Panc1 (cell line): ENCODE measurements at regions not wholly inside any gene's neighbourhood (a gene's known extent, or its start where the extent isn't known, plus 50 kb on each side); places are given as distances from the start of the nearest gene placed in this dataset.

ENCODE experiments used
- ATAC-seq: fragments of 200-7000 bp; cut with Tn5 transposase; 2 replicates; pipeline ENCODE4 v1.9.1; 2020; ENCODE audit warnings: mild to moderate bottlenecking, moderate library complexity
- BruUV-seq: library from RNA; stranded (reverse); fragments of 400-500 nt; replicated peaks from 2 replicates; lab custom pipeline; 2021; lab: Mats Ljungman, UMichigan
- CTCF ChIA-PET: fragments of 300-600 bp; sonication (Branson Sonifier 250); formaldehyde crosslinking; loops from one replicate; lab custom pipeline; 2022; ENCODE audit warnings: antibody characterized with exemption; lab: Charles Lee
- POLR2A ChIA-PET: fragments of 300-600 bp; sonication (Branson Sonifier 250); formaldehyde crosslinking; loops from one replicate; lab custom pipeline; 2022; ENCODE audit warnings: antibody characterized with exemption; lab: Charles Lee
- DNase-seq: peaks from one replicate; pipeline ENCODE4 v3.0.0-alpha.2; 2010; ENCODE audit warnings: low read depth, low spot score
- H3K27ac ChIP-seq: 2 replicates; pipeline ENCODE4 v1.5.1; 2011; ENCODE audit warnings: mild to moderate bottlenecking, low read length, inconsistent platforms
- H3K27me3 ChIP-seq: fragments of 200-500 bp; sonication (Bioruptor generic); 2 replicates; pipeline ENCODE4 v1.6.0; 2014; ENCODE audit warnings: low read length, inconsistent platforms; ENCODE audit not compliant: control insufficient read depth, insufficient read depth
- H3K36me3 ChIP-seq: fragments of 200-500 bp; sonication (Bioruptor generic); 2 replicates; pipeline ENCODE4 v1.5.1; 2014; ENCODE audit warnings: inconsistent platforms, mild to moderate bottlenecking, low read length, moderate library complexity; ENCODE audit not compliant: control insufficient read depth, insufficient read depth
- H3K4me1 ChIP-seq: 2 replicates; pipeline ENCODE4 v1.5.1; 2011; ENCODE audit warnings: inconsistent platforms, mild to moderate bottlenecking, low read length, moderate library complexity; ENCODE audit not compliant: control insufficient read depth, insufficient read depth
- H3K4me3 ChIP-seq, 2 experiments: 2 replicates each; pipeline ENCODE4 v1.5.1; 2011 to 2012; ENCODE audit warnings: low read depth in 2 of 2, low read length in 2 of 2, mild to moderate bottlenecking in 2 of 2, inconsistent platforms in 1 of 2, moderate library complexity in 1 of 2
- H3K9me3 ChIP-seq: fragments of 200-500 bp; sonication (Bioruptor generic); 2 replicates; pipeline ENCODE4 v1.5.1; 2014; ENCODE audit warnings: low read depth, mild to moderate bottlenecking, inconsistent platforms, low read length, moderate library complexity; ENCODE audit not compliant: control insufficient read depth, insufficient read depth
- POLR2AphosphoS5 ChIP-seq: IDR thresholded peaks from 2 replicates; pipeline ENCODE4 v1.6.1; 2012; ENCODE audit warnings: mild to moderate bottlenecking, low read depth, low read length, moderate library complexity
- REST ChIP-seq, 2 experiments: IDR thresholded peaks; 2 replicates each; pipeline ENCODE4 v1.6.1; 2011 to 2012; ENCODE audit warnings: low read depth in 2 of 2, control low read depth in 1 of 2, low read length in 1 of 2, mild to moderate bottlenecking in 1 of 2, moderate library complexity in 1 of 2; ENCODE audit not compliant: insufficient read depth in 1 of 2
- SIN3A ChIP-seq: IDR thresholded peaks from 2 replicates; pipeline ENCODE4 v1.6.1; 2012; ENCODE audit warnings: low read depth, mild to moderate bottlenecking, low read length, moderate library complexity, borderline replicate concordance; ENCODE audit not compliant: insufficient read depth
- TCF7L2 ChIP-seq: IDR thresholded peaks from 2 replicates; pipeline ENCODE4 v1.6.1; 2011; ENCODE audit warnings: mild to moderate bottlenecking, low read depth, low read length, inconsistent platforms
- in situ Hi-C: cut with HindIII; loops from 2 replicates; pipeline ENCODE4 v1.10.0; 2016; ENCODE audit warnings: low sequenced_read_pairs, low pct_unique_long_range_greater_than_20kb
- intact Hi-C: fragments of 100-400 bp; cut with micrococcal nuclease; formaldehyde crosslinking; loops from one replicate; pipeline ENCODE4 v1.10.0; 2022; ENCODE audit not compliant: unreplicated experiment
- TF ChIP-seq, protein P1 (sequence below): fragments of 450-650 bp; IDR thresholded peaks from 2 replicates; pipeline ENCODE4 v1.5.1; 2017; ENCODE audit warnings: mild to moderate bottlenecking

DNA sequence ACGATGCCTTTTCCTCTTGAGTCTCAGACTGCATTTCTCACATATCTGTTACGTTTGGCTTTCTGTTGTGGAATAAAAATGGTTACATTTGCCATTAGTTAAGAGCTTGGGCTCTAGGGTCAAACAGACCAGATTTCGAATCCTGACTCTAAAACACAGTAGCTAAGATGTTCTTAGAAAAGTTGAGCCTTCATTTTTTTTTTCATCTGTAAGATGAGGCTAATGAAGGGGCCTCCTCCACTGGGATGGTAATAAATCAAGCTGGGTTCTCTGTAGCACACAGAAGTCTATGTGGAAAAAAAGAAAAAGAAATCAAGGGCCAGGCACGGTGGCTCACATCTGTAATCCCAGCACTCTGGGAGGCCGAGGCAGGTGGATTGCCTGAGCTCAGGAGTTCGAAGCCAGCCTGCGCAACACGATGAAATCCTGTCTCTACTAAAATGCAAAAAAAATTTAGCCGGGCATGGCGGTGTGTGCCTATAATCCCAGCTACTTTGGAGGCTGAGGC, 49.9 kb upstream of the CAPRIN1 start:
- DNase-seq (no peak), ATAC-seq (no peak)
- H3K4me3 ChIP-seq: no peak overlapping the region
- no peaks in the 10 kb centered on the region for H3K36me3 ChIP-seq
- in situ Hi-C loops (no loop called here), intact Hi-C loops (no loop called here)
- no peaks in the 10 kb centered on the region for H3K9me3 ChIP-seq
- ChIA-PET CTCF (no interaction called here), POLR2A (no interaction called here)
- no peaks in the 10 kb centered on the region; the same call in 1 of the 2 replicates for H3K27me3 ChIP-seq
- H3K27ac ChIP-seq: no peak overlapping the region
- TF ChIP-seq TCF7L2 (no peak), POLR2AphosphoS5 (no peak), SIN3A (no peak), REST (IDR thresholded peaks at IDR 0.05; ENCODE audit: insufficient read depth in 1 of 2, low read depth in 2 of 2, low read length in 1 of 2) (no peak)
- TF ChIP-seq, protein P1, sequence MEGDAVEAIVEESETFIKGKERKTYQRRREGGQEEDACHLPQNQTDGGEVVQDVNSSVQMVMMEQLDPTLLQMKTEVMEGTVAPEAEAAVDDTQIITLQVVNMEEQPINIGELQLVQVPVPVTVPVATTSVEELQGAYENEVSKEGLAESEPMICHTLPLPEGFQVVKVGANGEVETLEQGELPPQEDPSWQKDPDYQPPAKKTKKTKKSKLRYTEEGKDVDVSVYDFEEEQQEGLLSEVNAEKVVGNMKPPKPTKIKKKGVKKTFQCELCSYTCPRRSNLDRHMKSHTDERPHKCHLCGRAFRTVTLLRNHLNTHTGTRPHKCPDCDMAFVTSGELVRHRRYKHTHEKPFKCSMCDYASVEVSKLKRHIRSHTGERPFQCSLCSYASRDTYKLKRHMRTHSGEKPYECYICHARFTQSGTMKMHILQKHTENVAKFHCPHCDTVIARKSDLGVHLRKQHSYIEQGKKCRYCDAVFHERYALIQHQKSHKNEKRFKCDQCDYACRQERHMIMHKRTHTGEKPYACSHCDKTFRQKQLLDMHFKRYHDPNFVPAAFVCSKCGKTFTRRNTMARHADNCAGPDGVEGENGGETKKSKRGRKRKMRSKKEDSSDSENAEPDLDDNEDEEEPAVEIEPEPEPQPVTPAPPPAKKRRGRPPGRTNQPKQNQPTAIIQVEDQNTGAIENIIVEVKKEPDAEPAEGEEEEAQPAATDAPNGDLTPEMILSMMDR: no peak
- peaks cover 8% of the 10 kb centered on the region for H3K4me1 ChIP-seq
- no TSS peak for BruUV-seq

- ATAC-seq (no peak), DNase-seq (no peak)
- Histone ChIP-seq H3K4me1 (peaks cover 8% of the 10 kb centered on the region), H3K36me3 (no peaks in the 10 kb centered on the region), H3K9me3 (no peaks in the 10 kb centered on the region), H3K4me3 (no peak overlapping the region), H3K27ac (no peak overlapping the region), H3K27me3 (no peaks in the 10 kb centered on the region)
- intact Hi-C loops (loop anchor here (5.0 kb wide), 2 partner anchors 58 to 358 kb away; partner anchors contain the start of gene ABTB2), in situ Hi-C loops (no loop called here)
- ChIA-PET CTCF (interaction anchor here (0.6 kb wide), 1 partner anchor 19 kb away, joined by 4 read pairs; no protein-coding TSS in a partner anchor), POLR2A (no interaction called here)
- TF ChIP-seq POLR2AphosphoS5: no peak
- no peak for TF ChIP-seq TCF7L2
- no peak for TF ChIP-seq REST (IDR thresholded peaks at IDR 0.05; ENCODE audit: insufficient read depth in 1 of 2, low read depth in 2 of 2, low read length in 1 of 2)
- TF ChIP-seq, protein P1: no peak
- TF ChIP-seq SIN3A: no peak
- no TSS peak for BruUV-seq
Observed at GRCh38 chr11:33999393-33999792, 52.1 kb upstream of the CAPRIN1 start.
